ENCODE measurements at regions not wholly inside any gene's neighbourhood (a gene's known extent, or its start where the extent isn't known, plus 50 kb on each side); places are given as distances from the start of the nearest gene placed in this dataset.
A peak's percentile ranks its signal among the peaks of the same experiment; 100 is the strongest.
"Not testable (repeated sequence)": the region's sequence is repeated elsewhere in the genome, so short reads cannot be mapped to it uniquely, and the experiment has no call there.

DNA sequence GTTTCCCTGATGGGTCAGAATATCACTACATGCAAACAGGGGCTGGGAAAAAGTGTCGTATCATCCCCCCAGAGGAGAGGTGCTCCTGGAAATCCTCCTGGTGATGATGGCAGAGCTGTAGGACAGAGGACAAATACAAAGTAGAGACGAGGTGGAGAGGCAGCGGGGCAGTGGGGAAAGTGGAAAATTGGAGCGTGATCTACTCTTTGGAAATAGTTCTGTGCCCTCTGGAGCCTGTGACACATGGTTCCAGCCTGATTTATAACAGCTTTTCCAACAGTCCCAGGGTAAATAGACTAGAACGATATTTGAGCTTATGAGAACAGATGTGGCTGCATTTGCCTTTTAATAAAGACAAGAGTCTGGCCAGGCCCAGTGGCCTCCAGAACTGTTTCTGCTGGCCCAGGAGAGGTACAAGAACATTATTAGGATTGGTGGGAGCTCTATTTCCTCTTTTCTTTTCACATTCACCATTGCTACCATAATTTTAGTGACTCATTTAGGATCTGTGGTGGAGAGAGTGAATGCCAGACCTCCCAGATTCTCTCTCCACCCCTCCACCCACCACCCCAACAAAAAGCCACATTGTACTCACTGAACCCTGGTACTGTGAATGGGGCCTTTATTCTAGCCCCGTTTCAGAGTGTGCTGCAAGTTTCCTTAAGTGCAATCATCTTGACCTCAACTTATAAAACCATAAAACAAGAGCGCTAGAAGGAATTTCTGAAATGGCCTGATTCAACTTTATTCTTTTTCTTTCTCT, 78.3 kb downstream of the BTBD3 start:
- H3K4me1 ChIP-seq (ENCODE audit: control insufficient read depth, extremely low read depth, insufficient read depth, low read length), result no peaks in the 10 kb centered on the region
- TF ChIP-seq CTCF (conservative IDR thresholded peaks at IDR 0.05 in 1 of 2, IDR thresholded peaks at IDR 0.05 in 1 of 2; ENCODE audit: low read depth in 1 of 2, low read length in 2 of 2) (no peak), EZH2 (IDR thresholded peaks at IDR 0.05; ENCODE audit: low read length, missing control alignments) (no peak)
- H3K79me2 ChIP-seq (ENCODE audit: control insufficient read depth, insufficient read depth, low read length), result no peaks in the 10 kb centered on the region
- no peak overlapping the region for H3K4me3 ChIP-seq (replicated peaks in 1 of 4; ENCODE audit: control extremely low read depth in 1 of 4, insufficient read depth in 1 of 4, low read depth in 3 of 4, low read length in 4 of 4)
- no peak overlapping the region for H3K9ac ChIP-seq (ENCODE audit: insufficient read depth, low read length)
- H3K36me3 ChIP-seq (ENCODE audit: control insufficient read depth, insufficient read depth, low read length), result no peaks in the 10 kb centered on the region
- H3K9me3 ChIP-seq (ENCODE audit: control insufficient read depth, insufficient read depth, low read depth, low read length), result no peaks in the 10 kb centered on the region
- H4K20me1 ChIP-seq (ENCODE audit: control insufficient read depth, extremely low read depth, insufficient read depth, low read length), result no peaks in the 10 kb centered on the region
- no peak overlapping the region for H2AFZ ChIP-seq (ENCODE audit: low read length)
- no peak overlapping the region for H3K27ac ChIP-seq (ENCODE audit: insufficient read depth, low read length)
- no peak overlapping the region for H3K4me2 ChIP-seq (ENCODE audit: extremely low read depth, insufficient read depth, low read length)
- no peaks in the 10 kb centered on the region for H3K27me3 ChIP-seq (ENCODE audit: control insufficient read depth, insufficient read depth, low read length)
- DNase-seq (ENCODE audit: low read depth in 2 of 2), result peak in 1 of 2 donors; percentile 11

DNA sequence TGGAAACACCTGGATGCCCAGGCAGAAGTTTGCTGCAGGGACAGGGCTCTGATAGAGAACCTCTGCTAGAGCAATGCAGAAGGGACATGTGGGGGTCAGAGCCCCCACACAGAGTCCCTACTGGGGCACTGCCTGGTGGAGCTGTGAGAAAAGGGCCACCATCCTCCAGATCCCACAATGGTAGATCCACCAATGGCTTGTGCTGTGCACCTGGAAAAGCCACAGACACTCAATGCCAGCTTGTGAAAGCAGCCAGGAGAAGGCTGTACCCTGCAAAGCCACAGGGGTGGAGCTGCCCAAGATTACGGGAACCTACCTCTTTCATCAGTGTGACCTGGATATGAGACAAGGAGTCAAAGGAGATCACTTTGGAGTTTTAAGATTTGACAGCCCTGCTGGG, 87.1 kb downstream of the BTBD3 start:
- not testable (repeated sequence) for H4K20me1 ChIP-seq (ENCODE audit: control insufficient read depth, extremely low read depth, insufficient read depth, low read length); H2AFZ ChIP-seq (ENCODE audit: low read length); H3K27ac ChIP-seq (ENCODE audit: insufficient read depth, low read length); H3K79me2 ChIP-seq (ENCODE audit: control insufficient read depth, insufficient read depth, low read length); H3K27me3 ChIP-seq (ENCODE audit: control insufficient read depth, insufficient read depth, low read length); H3K4me2 ChIP-seq (ENCODE audit: extremely low read depth, insufficient read depth, low read length); H3K36me3 ChIP-seq (ENCODE audit: control insufficient read depth, insufficient read depth, low read length); DNase-seq (ENCODE audit: low read depth in 2 of 2); H3K4me3 ChIP-seq (replicated peaks in 1 of 4; ENCODE audit: control extremely low read depth in 1 of 4, insufficient read depth in 1 of 4, low read depth in 3 of 4, low read length in 4 of 4); H3K9ac ChIP-seq (ENCODE audit: insufficient read depth, low read length); H3K4me1 ChIP-seq (ENCODE audit: control insufficient read depth, extremely low read depth, insufficient read depth, low read length); H3K9me3 ChIP-seq (ENCODE audit: control insufficient read depth, insufficient read depth, low read depth, low read length)

- no peak overlapping the region for H3K4me3 ChIP-seq (replicated peaks in 1 of 4; ENCODE audit: control extremely low read depth in 1 of 4, insufficient read depth in 1 of 4, low read depth in 3 of 4, low read length in 4 of 4)
- H3K4me1 ChIP-seq (ENCODE audit: control insufficient read depth, extremely low read depth, insufficient read depth, low read length), result no peaks in the 10 kb centered on the region
- H2AFZ ChIP-seq (ENCODE audit: low read length), result no peak overlapping the region
- no peak overlapping the region for H3K27ac ChIP-seq (ENCODE audit: insufficient read depth, low read length)
- no peak overlapping the region for H3K9ac ChIP-seq (ENCODE audit: insufficient read depth, low read length)
- TF ChIP-seq EZH2 (IDR thresholded peaks at IDR 0.05; ENCODE audit: low read length, missing control alignments), result no peak
- TF ChIP-seq CTCF (conservative IDR thresholded peaks at IDR 0.05 in 1 of 2, IDR thresholded peaks at IDR 0.05 in 1 of 2; ENCODE audit: low read depth in 1 of 2, low read length in 2 of 2), result peak; percentile 91 to 95
- no peaks in the 10 kb centered on the region for H4K20me1 ChIP-seq (ENCODE audit: control insufficient read depth, extremely low read depth, insufficient read depth, low read length)
- H3K9me3 ChIP-seq (ENCODE audit: control insufficient read depth, insufficient read depth, low read depth, low read length), result no peaks in the 10 kb centered on the region
- H3K4me2 ChIP-seq (ENCODE audit: extremely low read depth, insufficient read depth, low read length), result no peak overlapping the region
- no peaks in the 10 kb centered on the region for H3K79me2 ChIP-seq (ENCODE audit: control insufficient read depth, insufficient read depth, low read length)
- H3K27me3 ChIP-seq (ENCODE audit: control insufficient read depth, insufficient read depth, low read length), result no peaks in the 10 kb centered on the region
- DNase-seq (ENCODE audit: low read depth in 2 of 2), result peak; percentile 34 to 50
- no peaks in the 10 kb centered on the region for H3K36me3 ChIP-seq (ENCODE audit: control insufficient read depth, insufficient read depth, low read length)
Measured at GRCh38 chr20:12012241-12013222, 94.8 kb downstream of the BTBD3 start.
